ENCODE measurements at regions not wholly inside any gene's neighbourhood (a gene's known extent, or its start where the extent isn't known, plus 50 kb on each side); places are given as distances from the start of the nearest gene placed in this dataset.

- TF ChIP-seq CTCF (IDR thresholded peaks at IDR 0.05) (no peak), POLR2A (IDR thresholded peaks at IDR 0.05) (no peak), POLR2AphosphoS5 (IDR thresholded peaks at IDR 0.05; ENCODE audit: insufficient read depth in 1 of 2, low read depth in 1 of 2) (no peak)
Measured at GRCh38 chr20:39541136-39541803, 579.1 kb downstream of the DHX35 start.
